Upper lobe of right lung (tissue), 1 donor: ENCODE measurements at regions not wholly inside any gene's neighbourhood (a gene's known extent, or its start where the extent isn't known, plus 50 kb on each side); places are given as distances from the start of the nearest gene placed in this dataset.

ENCODE experiments used
- ATAC-seq: fragments of 200-7000 bp; cut with Tn5 transposase; one replicate; pipeline ENCODE4 v1.9.1; 2020; ENCODE audit warnings: mild to moderate bottlenecking, moderate library complexity
- DNase-seq: peaks from one replicate; pipeline ENCODE4 v3.0.0-alpha.2; 2020
- H3K27ac ChIP-seq: fragments of 200-600 bp; one replicate; pipeline ENCODE4 v1.8.0; 2022
- H3K27me3 ChIP-seq: fragments of 200-600 bp; one replicate; pipeline ENCODE4 v1.8.0; 2022; ENCODE audit warnings: mild to moderate bottlenecking
- H3K36me3 ChIP-seq: fragments of 200-600 bp; one replicate; pipeline ENCODE4 v1.8.0; 2022
- H3K4me1 ChIP-seq: fragments of 200-600 bp; one replicate; pipeline ENCODE4 v1.8.0; 2022
- H3K4me3 ChIP-seq: fragments of 200-600 bp; one replicate; pipeline ENCODE4 v1.8.0; 2022; ENCODE audit warnings: mild to moderate bottlenecking
- H3K9me3 ChIP-seq: fragments of 200-600 bp; one replicate; pipeline ENCODE4 v1.8.0; 2022
- intact Hi-C: fragments of 100-400 bp; cut with DNase I; formaldehyde crosslinking; loops from one replicate; pipeline ENCODE4 v1.11.0; 2022
- TF ChIP-seq, protein P1 (sequence below): fragments of 200-600 bp; IDR thresholded peaks from one replicate; pipeline ENCODE4 v1.8.0; 2022; ENCODE audit warnings: antibody characterized with exemption
- donor health status: DM: no; HTN: yes; CAD: no; lungs with severe emphysema.

- H3K27me3 ChIP-seq: no peaks in the 10 kb centered on the region
- ATAC-seq (no peak), DNase-seq (no peak)
- no peaks in the 10 kb centered on the region for H3K4me1 ChIP-seq
- no peak overlapping the region for H3K4me3 ChIP-seq
- TF ChIP-seq, protein P1, sequence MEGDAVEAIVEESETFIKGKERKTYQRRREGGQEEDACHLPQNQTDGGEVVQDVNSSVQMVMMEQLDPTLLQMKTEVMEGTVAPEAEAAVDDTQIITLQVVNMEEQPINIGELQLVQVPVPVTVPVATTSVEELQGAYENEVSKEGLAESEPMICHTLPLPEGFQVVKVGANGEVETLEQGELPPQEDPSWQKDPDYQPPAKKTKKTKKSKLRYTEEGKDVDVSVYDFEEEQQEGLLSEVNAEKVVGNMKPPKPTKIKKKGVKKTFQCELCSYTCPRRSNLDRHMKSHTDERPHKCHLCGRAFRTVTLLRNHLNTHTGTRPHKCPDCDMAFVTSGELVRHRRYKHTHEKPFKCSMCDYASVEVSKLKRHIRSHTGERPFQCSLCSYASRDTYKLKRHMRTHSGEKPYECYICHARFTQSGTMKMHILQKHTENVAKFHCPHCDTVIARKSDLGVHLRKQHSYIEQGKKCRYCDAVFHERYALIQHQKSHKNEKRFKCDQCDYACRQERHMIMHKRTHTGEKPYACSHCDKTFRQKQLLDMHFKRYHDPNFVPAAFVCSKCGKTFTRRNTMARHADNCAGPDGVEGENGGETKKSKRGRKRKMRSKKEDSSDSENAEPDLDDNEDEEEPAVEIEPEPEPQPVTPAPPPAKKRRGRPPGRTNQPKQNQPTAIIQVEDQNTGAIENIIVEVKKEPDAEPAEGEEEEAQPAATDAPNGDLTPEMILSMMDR: no peak
- intact Hi-C loops: no loop called here
- H3K27ac ChIP-seq: no peak overlapping the region
- H3K36me3 ChIP-seq: no peaks in the 10 kb centered on the region
- H3K9me3 ChIP-seq: no peaks in the 10 kb centered on the region
Measured at GRCh38 chr1:63190171-63190570, 132.2 kb upstream of the FOXD3 start.

DNA sequence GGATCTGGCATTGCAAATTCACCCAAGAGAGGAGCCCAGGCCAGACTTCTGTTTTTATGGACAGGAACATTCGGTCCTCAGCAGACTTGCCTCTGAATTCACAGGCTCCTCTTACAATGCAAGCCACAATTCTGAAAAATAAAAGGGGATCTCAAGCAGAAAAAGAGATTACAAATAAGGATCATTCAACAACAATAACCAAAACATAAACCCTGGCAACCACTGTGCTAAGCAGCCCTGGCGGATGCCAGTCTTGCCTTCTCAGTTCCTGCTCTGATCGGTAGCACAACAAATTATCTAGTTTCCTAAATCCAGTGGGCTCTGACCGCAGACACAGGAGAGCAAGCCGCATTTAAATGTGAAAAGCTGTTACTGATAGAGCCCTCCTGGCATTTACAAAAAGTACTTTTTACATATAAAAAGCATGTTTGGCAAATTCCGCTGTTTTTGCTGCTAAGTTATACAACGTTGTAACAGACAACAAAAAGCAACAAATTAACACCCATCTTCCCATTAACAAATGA lies 123.4 kb upstream of the FOXD3 start:
- H3K36me3 ChIP-seq: no peaks in the 10 kb centered on the region
- ATAC-seq: no peak
- no peak overlapping the region for H3K4me3 ChIP-seq
- TF ChIP-seq, protein P1: no peak
- DNase-seq: no peak
- H3K4me1 ChIP-seq: no peaks in the 10 kb centered on the region
- H3K9me3 ChIP-seq: no peaks in the 10 kb centered on the region
- H3K27me3 ChIP-seq: peaks cover 3% of the 10 kb centered on the region
- no peak overlapping the region for H3K27ac ChIP-seq
- intact Hi-C loops: no loop called here

DNA sequence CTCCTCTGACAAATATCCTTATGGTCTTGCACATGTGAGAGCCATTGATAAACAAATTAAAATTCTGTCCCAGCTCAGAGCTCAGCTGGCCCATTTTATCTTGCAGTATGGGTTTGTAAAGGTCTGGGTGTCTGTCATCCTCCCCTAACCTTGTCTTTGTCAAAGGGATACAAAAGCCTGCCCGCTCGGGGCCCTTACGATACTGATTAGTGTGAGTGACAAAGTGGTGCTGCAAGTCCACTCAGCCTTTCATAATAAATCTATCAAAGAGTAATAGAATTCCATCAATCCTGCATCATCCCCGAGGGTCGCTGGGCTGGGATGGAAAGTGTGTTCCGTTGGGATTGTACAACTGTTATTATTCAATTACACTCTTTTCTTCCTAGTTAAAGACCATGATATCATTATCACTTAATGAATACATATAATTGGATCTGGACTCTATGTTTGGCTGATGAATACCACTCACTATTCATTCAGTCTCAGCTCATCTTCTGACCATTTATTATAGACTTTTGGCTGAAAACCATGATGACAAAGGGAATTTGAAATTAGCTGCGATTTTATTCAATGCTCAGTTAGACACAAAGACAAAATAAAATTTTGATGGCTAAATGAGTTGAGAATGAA lies 122.5 kb upstream of the FOXD3 start:
- ATAC-seq (no peak), DNase-seq (no peak)
- TF ChIP-seq, protein P1: no peak

GRCh38 chr1:63200676-63201075 lies 121.7 kb upstream of the FOXD3 start:
- Histone ChIP-seq H3K27ac (no peak overlapping the region), H3K27me3 (peaks cover 3% of the 10 kb centered on the region), H3K4me1 (no peaks in the 10 kb centered on the region), H3K36me3 (no peaks in the 10 kb centered on the region), H3K9me3 (no peaks in the 10 kb centered on the region), H3K4me3 (no peak overlapping the region)
- ATAC-seq: no peak
- intact Hi-C loops: no loop called here
- TF ChIP-seq, protein P1: no peak
- no peak for DNase-seq

More for the DNA sequence above, 122.5 kb upstream of the FOXD3 start:
- Histone ChIP-seq H3K27me3 (peaks cover 3% of the 10 kb centered on the region), H3K27ac (no peak overlapping the region), H3K4me3 (no peak overlapping the region), H3K4me1 (no peaks in the 10 kb centered on the region), H3K9me3 (no peaks in the 10 kb centered on the region), H3K36me3 (no peaks in the 10 kb centered on the region)
- intact Hi-C loops: no loop called here

DNA sequence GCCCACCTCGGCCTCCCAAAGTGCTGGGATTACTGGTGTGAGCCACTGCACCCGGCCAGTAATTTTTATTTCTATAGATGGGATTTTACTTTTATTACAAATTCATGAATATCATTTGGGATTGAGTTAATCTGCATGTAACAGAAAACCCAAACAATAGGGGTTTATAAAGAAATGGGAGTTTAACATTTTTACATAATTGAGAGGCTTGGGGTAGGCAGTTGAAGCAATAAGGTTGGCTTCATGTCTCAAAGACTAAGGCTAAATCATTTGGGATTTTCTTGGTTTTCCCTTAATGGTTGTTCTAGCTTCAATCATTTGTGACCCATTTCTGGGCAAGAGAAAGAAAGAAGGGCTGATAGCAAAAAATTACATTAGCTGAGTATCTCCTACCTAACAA lies 118.7 kb upstream of the FOXD3 start:
- intact Hi-C loops: no loop called here
- Histone ChIP-seq H3K9me3 (no peaks in the 10 kb centered on the region), H3K36me3 (no peaks in the 10 kb centered on the region), H3K4me1 (no peaks in the 10 kb centered on the region), H3K27ac (no peak overlapping the region), H3K27me3 (peaks cover 3% of the 10 kb centered on the region), H3K4me3 (no peak overlapping the region)
- DNase-seq: no peak
- TF ChIP-seq, protein P1: no peak
- ATAC-seq: no peak
